NCI-H82 (cell line): ENCODE measurements at regions not wholly inside any gene's neighbourhood (a gene's known extent, or its start where the extent isn't known, plus 50 kb on each side); places are given as distances from the start of the nearest gene placed in this dataset.
"Not testable (repeated sequence)": the region's sequence is repeated elsewhere in the genome, so short reads cannot be mapped to it uniquely, and the experiment has no call there.

ENCODE experiments used
- DNase-seq: peaks from one replicate; lab custom pipeline; 2025; lab: John Stamatoyannopoulos, UW

GRCh38 chr12:30345744-30346471 is 349.8 kb downstream of the IPO8 start:
- DNase-seq = no peak

- no peak for DNase-seq
Observed at GRCh38 chr12:30330565-30330964, 365.1 kb downstream of the IPO8 start.

- no peak for DNase-seq
Observed at GRCh38 chr12:30329281-30329680, 366.4 kb downstream of the IPO8 start.

- DNase-seq = no peak
Observed at GRCh38 chr12:30323008-30323407, 372.7 kb downstream of the IPO8 start.

- no peak for DNase-seq
Observed at GRCh38 chr12:30320561-30320960, 375.1 kb downstream of the IPO8 start.

- DNase-seq = no peak
Observed at GRCh38 chr12:30314506-30315100, 381.1 kb downstream of the IPO8 start.

GRCh38 chr12:30308010-30308717 is 387.5 kb downstream of the IPO8 start:
- DNase-seq = no peak

- no peak for DNase-seq
Observed at GRCh38 chr12:30304528-30304927, 391.1 kb downstream of the IPO8 start.

GRCh38 chr12:30301291-30301690 is 394.4 kb downstream of the IPO8 start:
- DNase-seq = no peak

- peak; percentile 95 for DNase-seq
Observed at GRCh38 chr12:30296486-30296885, 399.2 kb downstream of the IPO8 start.

- peak; percentile 67 for DNase-seq
Observed at GRCh38 chr12:30286345-30286926, 409.2 kb downstream of the IPO8 start.

- no peak for DNase-seq
Observed at GRCh38 chr12:30278401-30278800, 417.3 kb downstream of the IPO8 start.

GRCh38 chr12:30272515-30272914 is 423.2 kb downstream of the IPO8 start:
- DNase-seq = not testable (repeated sequence)

- DNase-seq = no peak
Observed at GRCh38 chr12:30269496-30269895, 426.2 kb downstream of the IPO8 start.

- no peak for DNase-seq
Observed at GRCh38 chr12:30268041-30268440, 427.6 kb downstream of the IPO8 start.

GRCh38 chr12:30263434-30263833 is 432.2 kb downstream of the IPO8 start:
- no peak for DNase-seq

- no peak for DNase-seq
Observed at GRCh38 chr12:30257618-30258017, 438.1 kb downstream of the IPO8 start.

- no peak for DNase-seq
Observed at GRCh38 chr12:30251546-30251945, 444.1 kb downstream of the IPO8 start.

- no peak for DNase-seq
Observed at GRCh38 chr12:30243426-30243825, 452.2 kb downstream of the IPO8 start.

- DNase-seq = no peak
Observed at GRCh38 chr12:30219047-30219446, 435.3 kb upstream of the TMTC1 start.

- DNase-seq = no peak
Observed at GRCh38 chr12:30218073-30218472, 434.3 kb upstream of the TMTC1 start.

- DNase-seq = no peak
Observed at GRCh38 chr12:30213166-30213565, 429.4 kb upstream of the TMTC1 start.

GRCh38 chr12:30211743-30212142 is 428.0 kb upstream of the TMTC1 start:
- DNase-seq = no peak
